Anterior cingulate cortex (tissue), 58 donors: ENCODE measurements at regions not wholly inside any gene's neighbourhood (a gene's known extent, or its start where the extent isn't known, plus 50 kb on each side); places are given as distances from the start of the nearest gene placed in this dataset.
A peak's percentile ranks its signal among the peaks of the same experiment; 100 is the strongest.

ENCODE experiments used
- DNase-seq, 58 donors: peaks; one replicate each; lab custom pipeline; 2025; lab: John Stamatoyannopoulos, UW

- DNase-seq, result no peak
Measured at GRCh38 chr12:24759155-24759554, 189.7 kb downstream of the BCAT1 start.

- no peak for DNase-seq
Measured at GRCh38 chr12:24756479-24757024, 192.3 kb downstream of the BCAT1 start.

GRCh38 chr12:24754690-24755638 lies 193.9 kb downstream of the BCAT1 start:
- no peak for DNase-seq

- no peak for DNase-seq
Measured at GRCh38 chr12:24752763-24753462, 196.0 kb downstream of the BCAT1 start.

- no peak for DNase-seq
Measured at GRCh38 chr12:24751181-24751580, 197.7 kb downstream of the BCAT1 start.

- DNase-seq, result no peak
Measured at GRCh38 chr12:24750263-24750662, 198.6 kb downstream of the BCAT1 start.

- DNase-seq, result no peak
Measured at GRCh38 chr12:24749171-24749570, 199.7 kb downstream of the BCAT1 start.

GRCh38 chr12:24748326-24748725 lies 200.6 kb downstream of the BCAT1 start:
- no peak for DNase-seq

GRCh38 chr12:24746864-24747263 lies 202.0 kb downstream of the BCAT1 start:
- no peak for DNase-seq

GRCh38 chr12:24746006-24746671 lies 202.8 kb downstream of the BCAT1 start:
- DNase-seq, result no peak

- DNase-seq, result no peak
Measured at GRCh38 chr12:24743941-24744793, 204.7 kb downstream of the BCAT1 start.

- peak in 32 of 58 donors; percentile 1 to 59 (median 8) for DNase-seq
Measured at GRCh38 chr12:24742378-24742777, 206.5 kb downstream of the BCAT1 start.

- no peak for DNase-seq
Measured at GRCh38 chr12:24741216-24741615, 207.7 kb downstream of the BCAT1 start.

GRCh38 chr12:24739106-24739779 lies 209.7 kb downstream of the BCAT1 start:
- no peak for DNase-seq

GRCh38 chr12:24738441-24738840 lies 210.5 kb downstream of the BCAT1 start:
- no peak for DNase-seq

- DNase-seq, result peak in 1 of 58 donors; percentile 8
Measured at GRCh38 chr12:24731596-24731995, 217.3 kb downstream of the BCAT1 start.

GRCh38 chr12:24730489-24730896 lies 218.4 kb downstream of the BCAT1 start:
- DNase-seq, result no peak

- no peak for DNase-seq
Measured at GRCh38 chr12:24728826-24729225, 220.1 kb downstream of the BCAT1 start.

- peak in 2 of 58 donors; percentile 6 to 10 for DNase-seq
Measured at GRCh38 chr12:24728366-24728765, 220.5 kb downstream of the BCAT1 start.
